Esophagus squamous epithelium (tissue), 5 donors: ENCODE measurements at regions not wholly inside any gene's neighbourhood (a gene's known extent, or its start where the extent isn't known, plus 50 kb on each side); places are given as distances from the start of the nearest gene placed in this dataset.

Experiments
- DNase-seq: peaks from one replicate; lab custom pipeline; 2025; lab: John Stamatoyannopoulos, UW
- H3K27ac ChIP-seq, 4 donors: fragments of 200-600 bp; sonication (generic); one replicate each; pipeline ENCODE4 v1.5.1; 2016 to 2019; ENCODE audit warnings: mild to moderate bottlenecking in 1 of 4
- H3K27me3 ChIP-seq, 4 donors: fragments of 200-600 bp; sonication (generic); 1 replicate in 3 of 4; 2 replicates in 1 of 4; pipeline versions ENCODE4 v1.5.1 to v1.6.0; 2017 to 2021; ENCODE audit warnings: antibody characterized with exemption in 1 of 4
- H3K36me3 ChIP-seq, 3 donors: fragments of 200-600 bp; sonication (generic); one replicate each; pipeline ENCODE4 v1.5.1; 2016 to 2019
- H3K4me1 ChIP-seq, 3 donors: fragments of 200-600 bp; sonication (generic); one replicate each; pipeline ENCODE4 v1.5.1; 2017 to 2019
- H3K4me3 ChIP-seq, 4 donors: fragments of 200-600 bp; sonication (generic); 1 replicate in 3 of 4; 2 replicates in 1 of 4; pipeline ENCODE4 v1.5.1; 2016 to 2019; ENCODE audit warnings: mild to moderate bottlenecking in 2 of 4, moderate library complexity in 1 of 4
- H3K9me3 ChIP-seq, 3 donors: fragments of 200-600 bp; sonication (generic); one replicate each; pipeline ENCODE4 v1.5.1; 2016 to 2019
- POLR2A ChIP-seq, 4 donors: fragments of 450-650 bp; IDR thresholded peaks; one replicate each; pipeline ENCODE4 v1.6.1; 2017; ENCODE audit warnings: antibody characterized with exemption in 4 of 4, mild to moderate bottlenecking in 4 of 4, moderate library complexity in 3 of 4
- WGBS, 2 donors: methylation state at CpG; one replicate each; pipeline ENCODE4 v1.1.5; 2018; 5-methylcytosine and 5-hydroxymethylcytosine counted together
- intact Hi-C: fragments of 100-400 bp; cut with DNase I; formaldehyde crosslinking; loops from one replicate; pipeline ENCODE4 v1.15.0; 2022
- TF ChIP-seq, protein P1 (sequence below), 6 experiments: fragments of 450-650 bp in 4 of 6; fragments of 200-600 bp in 2 of 6; sonication (generic) in 2 of 6; IDR thresholded peaks; one replicate each; pipeline ENCODE4 v1.5.1; 2016 to 2019; ENCODE audit warnings: antibody characterized with exemption in 6 of 6, mild to moderate bottlenecking in 4 of 6, moderate library complexity in 4 of 6
- donor health status: DM: yes; HTN: yes; CAD: no.

DNA sequence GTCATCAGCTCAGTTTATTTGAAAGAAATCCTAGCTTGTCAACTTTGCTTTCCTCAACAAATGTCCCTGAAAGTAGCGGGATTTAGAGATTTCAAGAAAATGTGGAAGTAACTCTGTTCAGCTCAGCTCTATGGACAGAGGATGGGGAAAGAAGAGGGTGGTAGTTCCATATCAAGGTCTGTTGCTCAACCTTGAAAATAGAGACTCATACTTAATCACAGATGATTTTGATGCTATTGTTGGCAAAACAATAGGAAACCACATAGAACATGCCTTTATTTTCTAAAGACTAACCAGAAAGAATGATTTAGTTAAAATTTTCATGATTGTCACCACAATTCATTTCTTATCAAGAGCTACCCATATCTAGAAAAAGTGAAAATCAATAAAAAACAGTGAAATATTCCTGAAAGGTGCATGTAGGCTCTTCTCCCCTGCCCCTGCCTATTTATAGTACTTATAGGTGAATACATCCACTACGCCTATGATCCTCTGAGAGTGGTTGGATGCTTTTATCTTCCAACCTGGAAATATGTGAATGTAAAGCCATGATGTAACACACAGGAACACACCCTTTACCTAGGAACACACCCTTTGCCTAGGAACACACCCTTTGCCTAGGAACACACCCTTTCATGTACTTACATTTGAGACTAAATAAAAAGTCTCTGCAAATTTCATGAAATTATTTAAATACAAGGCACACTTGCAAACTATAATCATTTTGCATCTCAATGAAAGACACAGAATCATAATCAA lies 65.8 kb downstream of the ETAA1 start:
- Histone ChIP-seq H3K27me3 (no peaks in the 10 kb centered on the region), H3K36me3 (no peaks in the 10 kb centered on the region), H3K4me3 (no peak overlapping the region), H3K27ac (peak overlapping the region in 3 of 4 donors; percentile 55 to 78 (median 76)), H3K9me3 (no peaks in the 10 kb centered on the region), H3K4me1 (peaks cover 0 to 45% (median 0%) of the 10 kb centered on the region in 3 donors)
- TF ChIP-seq, protein P1, sequence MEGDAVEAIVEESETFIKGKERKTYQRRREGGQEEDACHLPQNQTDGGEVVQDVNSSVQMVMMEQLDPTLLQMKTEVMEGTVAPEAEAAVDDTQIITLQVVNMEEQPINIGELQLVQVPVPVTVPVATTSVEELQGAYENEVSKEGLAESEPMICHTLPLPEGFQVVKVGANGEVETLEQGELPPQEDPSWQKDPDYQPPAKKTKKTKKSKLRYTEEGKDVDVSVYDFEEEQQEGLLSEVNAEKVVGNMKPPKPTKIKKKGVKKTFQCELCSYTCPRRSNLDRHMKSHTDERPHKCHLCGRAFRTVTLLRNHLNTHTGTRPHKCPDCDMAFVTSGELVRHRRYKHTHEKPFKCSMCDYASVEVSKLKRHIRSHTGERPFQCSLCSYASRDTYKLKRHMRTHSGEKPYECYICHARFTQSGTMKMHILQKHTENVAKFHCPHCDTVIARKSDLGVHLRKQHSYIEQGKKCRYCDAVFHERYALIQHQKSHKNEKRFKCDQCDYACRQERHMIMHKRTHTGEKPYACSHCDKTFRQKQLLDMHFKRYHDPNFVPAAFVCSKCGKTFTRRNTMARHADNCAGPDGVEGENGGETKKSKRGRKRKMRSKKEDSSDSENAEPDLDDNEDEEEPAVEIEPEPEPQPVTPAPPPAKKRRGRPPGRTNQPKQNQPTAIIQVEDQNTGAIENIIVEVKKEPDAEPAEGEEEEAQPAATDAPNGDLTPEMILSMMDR (IDR thresholded peaks at IDR 0.05) = no peak
- no peak for TF ChIP-seq POLR2A (IDR thresholded peaks at IDR 0.05)
- DNase-seq = no peak
- 70 to 72% methylated on average over 2 of the region's 2 CpGs for WGBS, 2 donors
- intact Hi-C loops = no loop called here

DNA sequence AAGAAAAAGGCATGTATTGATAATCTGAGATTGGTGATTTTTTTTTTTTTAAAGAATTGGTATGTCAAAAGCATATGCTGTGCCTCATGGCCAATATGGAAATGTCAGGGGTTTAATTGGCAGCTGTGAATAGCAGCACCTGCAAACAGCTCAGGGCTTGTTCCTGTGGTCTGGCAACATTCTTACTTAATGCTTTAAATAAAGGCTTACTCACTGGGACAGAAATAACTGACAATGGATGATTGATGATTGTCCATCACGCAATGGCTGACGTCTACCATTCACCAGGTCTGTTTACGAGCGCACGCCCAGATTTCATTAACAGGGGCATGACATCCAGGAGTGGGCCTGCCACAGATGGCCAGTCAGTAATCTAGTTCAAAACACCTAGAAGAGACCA lies 66.7 kb downstream of the ETAA1 start:
- intact Hi-C loops = no loop called here
- peaks cover 0 to 42% (median 0%) of the 10 kb centered on the region in 3 donors for H3K4me1 ChIP-seq
- TF ChIP-seq, protein P1 (IDR thresholded peaks at IDR 0.05) = no peak
- TF ChIP-seq POLR2A (IDR thresholded peaks at IDR 0.05) = no peak
- H3K4me3 ChIP-seq = no peak overlapping the region
- H3K27ac ChIP-seq = peak overlapping the region in 3 of 4 donors; percentile 52 to 78 (median 76)
- H3K36me3 ChIP-seq = no peaks in the 10 kb centered on the region
- DNase-seq = no peak
- WGBS, 2 donors = 31 to 54% methylated on average over 5 of the region's 5 CpGs
- H3K27me3 ChIP-seq = no peaks in the 10 kb centered on the region
- H3K9me3 ChIP-seq = no peaks in the 10 kb centered on the region

GRCh38 chr2:67465623-67466022 lies 68.5 kb downstream of the ETAA1 start:
- intact Hi-C loops = no loop called here
- H3K27me3 ChIP-seq = no peaks in the 10 kb centered on the region
- TF ChIP-seq, protein P1 (IDR thresholded peaks at IDR 0.05) = no peak
- no peak for TF ChIP-seq POLR2A (IDR thresholded peaks at IDR 0.05)
- no peaks in the 10 kb centered on the region for H3K9me3 ChIP-seq
- H3K27ac ChIP-seq = peak overlapping the region in 2 of 4 donors; percentile 67 to 78
- H3K36me3 ChIP-seq = no peaks in the 10 kb centered on the region
- no peak for DNase-seq
- no peak overlapping the region for H3K4me3 ChIP-seq
- H3K4me1 ChIP-seq = peaks cover 0 to 39% (median 0%) of the 10 kb centered on the region in 3 donors

DNA sequence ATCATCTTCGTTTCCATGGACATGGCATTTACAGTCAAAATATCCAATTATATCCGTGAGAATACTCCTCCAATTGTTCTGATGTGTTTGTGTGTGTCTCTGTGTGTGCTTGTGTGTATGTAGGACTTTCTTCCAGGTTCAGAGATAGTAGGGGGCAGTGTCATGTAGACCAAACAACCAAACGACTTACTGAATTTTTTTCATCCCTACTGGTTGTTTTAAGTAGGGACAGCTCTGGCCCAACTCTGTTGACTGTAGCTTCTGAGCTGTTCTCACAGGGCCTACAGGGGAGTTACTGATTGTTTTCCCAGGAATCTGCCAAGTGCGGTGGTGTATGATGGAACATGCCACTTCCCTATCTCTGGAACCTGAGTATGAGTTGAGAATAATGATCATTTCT lies 69.6 kb downstream of the ETAA1 start:
- Histone ChIP-seq H3K4me1 (peaks cover 0 to 32% (median 0%) of the 10 kb centered on the region in 3 donors), H3K4me3 (no peak overlapping the region), H3K9me3 (no peaks in the 10 kb centered on the region), H3K36me3 (no peaks in the 10 kb centered on the region), H3K27me3 (no peaks in the 10 kb centered on the region), H3K27ac (no peak overlapping the region)
- WGBS, 2 donors = 56 to 81% methylated on average over 4 of the region's 4 CpGs
- no peak for DNase-seq
- TF ChIP-seq, protein P1 (IDR thresholded peaks at IDR 0.05) = no peak
- no peak for TF ChIP-seq POLR2A (IDR thresholded peaks at IDR 0.05)
- intact Hi-C loops = no loop called here

GRCh38 chr2:67471681-67472080 lies 74.5 kb downstream of the ETAA1 start:
- Histone ChIP-seq H3K27me3 (no peaks in the 10 kb centered on the region), H3K36me3 (no peaks in the 10 kb centered on the region), H3K4me3 (no peak overlapping the region), H3K27ac (no peak overlapping the region), H3K9me3 (no peaks in the 10 kb centered on the region), H3K4me1 (no peaks in the 10 kb centered on the region)
- intact Hi-C loops = no loop called here
- no peak for DNase-seq
- WGBS, 2 donors = 81 to 94% methylated on average over 3 of the region's 3 CpGs
- TF ChIP-seq, protein P1 (IDR thresholded peaks at IDR 0.05) = no peak
- no peak for TF ChIP-seq POLR2A (IDR thresholded peaks at IDR 0.05)
